GM04503 (cell line): ENCODE measurements at regions not wholly inside any gene's neighbourhood (a gene's known extent, or its start where the extent isn't known, plus 50 kb on each side); places are given as distances from the start of the nearest gene placed in this dataset.
"Not testable (repeated sequence)": the region's sequence is repeated elsewhere in the genome, so short reads cannot be mapped to it uniquely, and the experiment has no call there.

ENCODE experiments used
- DNase-seq: peaks from one replicate; pipeline ENCODE4 v3.0.0-alpha.2; 2012; ENCODE audit warnings: low read depth

- no peak for DNase-seq
Observed at GRCh38 chr13:81148822-81149221, 807.9 kb upstream of the SPRY2 start.

- not testable (repeated sequence) for DNase-seq
Observed at GRCh38 chr13:81146576-81146975, 805.6 kb upstream of the SPRY2 start.

- no peak for DNase-seq
Observed at GRCh38 chr13:81142306-81142999, 801.5 kb upstream of the SPRY2 start.

- DNase-seq: no peak
Observed at GRCh38 chr13:81140675-81141074, 799.7 kb upstream of the SPRY2 start.

- DNase-seq: no peak
Observed at GRCh38 chr13:81139987-81140386, 799.1 kb upstream of the SPRY2 start.

- DNase-seq: no peak
Observed at GRCh38 chr13:81138353-81138980, 797.5 kb upstream of the SPRY2 start.

GRCh38 chr13:81133066-81133465 lies 792.1 kb upstream of the SPRY2 start:
- no peak for DNase-seq

GRCh38 chr13:81117416-81117815 lies 776.5 kb upstream of the SPRY2 start:
- no peak for DNase-seq

GRCh38 chr13:81116461-81117282 lies 775.7 kb upstream of the SPRY2 start:
- no peak for DNase-seq

- DNase-seq: no peak
Observed at GRCh38 chr13:81109026-81109425, 768.1 kb upstream of the SPRY2 start.

- DNase-seq: no peak
Observed at GRCh38 chr13:81106348-81106747, 765.4 kb upstream of the SPRY2 start.

- no peak for DNase-seq
Observed at GRCh38 chr13:81104035-81104715, 763.2 kb upstream of the SPRY2 start.

GRCh38 chr13:81102066-81102465 lies 761.1 kb upstream of the SPRY2 start:
- not testable (repeated sequence) for DNase-seq

GRCh38 chr13:81089371-81090157 lies 748.6 kb upstream of the SPRY2 start:
- DNase-seq: no peak

- no peak for DNase-seq
Observed at GRCh38 chr13:81080911-81081454, 740.1 kb upstream of the SPRY2 start.

GRCh38 chr13:81078048-81078447 lies 737.1 kb upstream of the SPRY2 start:
- no peak for DNase-seq

GRCh38 chr13:81069822-81070221 lies 728.9 kb upstream of the SPRY2 start:
- DNase-seq: not testable (repeated sequence)

GRCh38 chr13:81058916-81059290 lies 718.0 kb upstream of the SPRY2 start:
- no peak for DNase-seq

GRCh38 chr13:81058211-81058915 lies 717.4 kb upstream of the SPRY2 start:
- no peak for DNase-seq

- DNase-seq: no peak
Observed at GRCh38 chr13:81051873-81052272, 710.9 kb upstream of the SPRY2 start.

GRCh38 chr13:81048026-81048461 lies 707.1 kb upstream of the SPRY2 start:
- no peak for DNase-seq
